ENCODE measurements at regions not wholly inside any gene's neighbourhood (a gene's known extent, or its start where the extent isn't known, plus 50 kb on each side); places are given as distances from the start of the nearest gene placed in this dataset.

DNA sequence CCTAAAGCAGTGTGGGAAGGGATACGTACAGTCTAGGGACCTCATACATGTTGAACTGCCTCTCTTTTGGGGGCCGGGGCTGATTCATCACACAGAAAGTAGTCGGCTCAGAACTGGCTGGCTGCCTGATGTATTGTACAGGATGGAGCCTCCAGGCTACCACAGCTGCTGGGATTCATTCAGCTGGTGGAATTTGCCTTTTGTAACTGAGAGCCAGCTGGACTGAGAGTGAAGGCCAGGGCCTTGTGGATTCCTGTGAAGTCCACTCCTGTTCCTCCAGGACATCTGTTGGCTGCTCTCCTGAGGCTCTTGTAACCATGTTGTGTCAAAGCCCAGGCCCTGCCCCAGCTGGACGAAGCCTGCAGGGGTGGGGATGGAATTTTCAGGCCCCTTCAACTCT is 116.3 kb upstream of the PRICKLE1 start:
- no peak overlapping the region for H3K4me3 ChIP-seq (replicated peaks; ENCODE audit: insufficient read depth, low read length)
- no peak for DNase-seq (ENCODE audit: low read depth in 1 of 2, low spot score in 1 of 2)
- no peaks in the 10 kb centered on the region for H3K27me3 ChIP-seq (ENCODE audit: insufficient read depth, poor library complexity, severe bottlenecking)
- TF ChIP-seq REST (IDR thresholded peaks at IDR 0.05; ENCODE audit: insufficient replicate concordance, low read depth), result no peak
- no peak for TF ChIP-seq SPI1 (IDR thresholded peaks at IDR 0.05; ENCODE audit: borderline replicate concordance, low read depth)
- TF ChIP-seq, protein P1, sequence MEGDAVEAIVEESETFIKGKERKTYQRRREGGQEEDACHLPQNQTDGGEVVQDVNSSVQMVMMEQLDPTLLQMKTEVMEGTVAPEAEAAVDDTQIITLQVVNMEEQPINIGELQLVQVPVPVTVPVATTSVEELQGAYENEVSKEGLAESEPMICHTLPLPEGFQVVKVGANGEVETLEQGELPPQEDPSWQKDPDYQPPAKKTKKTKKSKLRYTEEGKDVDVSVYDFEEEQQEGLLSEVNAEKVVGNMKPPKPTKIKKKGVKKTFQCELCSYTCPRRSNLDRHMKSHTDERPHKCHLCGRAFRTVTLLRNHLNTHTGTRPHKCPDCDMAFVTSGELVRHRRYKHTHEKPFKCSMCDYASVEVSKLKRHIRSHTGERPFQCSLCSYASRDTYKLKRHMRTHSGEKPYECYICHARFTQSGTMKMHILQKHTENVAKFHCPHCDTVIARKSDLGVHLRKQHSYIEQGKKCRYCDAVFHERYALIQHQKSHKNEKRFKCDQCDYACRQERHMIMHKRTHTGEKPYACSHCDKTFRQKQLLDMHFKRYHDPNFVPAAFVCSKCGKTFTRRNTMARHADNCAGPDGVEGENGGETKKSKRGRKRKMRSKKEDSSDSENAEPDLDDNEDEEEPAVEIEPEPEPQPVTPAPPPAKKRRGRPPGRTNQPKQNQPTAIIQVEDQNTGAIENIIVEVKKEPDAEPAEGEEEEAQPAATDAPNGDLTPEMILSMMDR (IDR thresholded peaks at IDR 0.05; ENCODE audit: insufficient read depth, low read length), result no peak
- TF ChIP-seq POLR2AphosphoS5 (IDR thresholded peaks at IDR 0.05; ENCODE audit: low read depth), result no peak
- TF ChIP-seq GABPA (IDR thresholded peaks at IDR 0.05; ENCODE audit: low read depth), result no peak
- H3K27ac ChIP-seq (replicated peaks), result no peak overlapping the region

GRCh38 chr12:42704810-42705401 is 115.4 kb upstream of the PRICKLE1 start:
- no peak overlapping the region for H3K4me3 ChIP-seq (replicated peaks; ENCODE audit: insufficient read depth, low read length)
- DNase-seq (ENCODE audit: low read depth in 1 of 2, low spot score in 1 of 2), result peak in 1 of 2 experiments; percentile 13

DNA sequence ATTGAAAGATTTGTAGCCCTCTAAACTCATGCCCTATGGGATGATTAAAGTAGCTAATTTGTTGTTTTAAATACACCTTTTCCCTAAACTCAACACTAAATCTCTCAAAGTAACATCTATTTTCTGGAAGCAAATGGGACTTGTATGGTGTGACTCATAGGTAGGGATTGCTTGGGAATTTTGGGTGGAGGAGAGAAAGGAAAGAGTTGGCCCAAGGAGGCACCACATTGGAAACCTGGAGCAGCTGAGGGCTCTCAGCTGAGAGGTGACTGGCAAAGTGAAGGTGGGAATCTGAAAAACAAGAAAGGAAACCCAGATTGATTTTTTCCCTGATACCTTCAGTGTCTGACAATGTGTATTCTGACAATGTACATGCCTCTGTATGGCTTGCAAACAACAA is 114.8 kb upstream of the PRICKLE1 start:
- TF ChIP-seq GABPA (IDR thresholded peaks at IDR 0.05; ENCODE audit: low read depth), result no peak
- Histone ChIP-seq H3K27me3 (ENCODE audit: insufficient read depth, poor library complexity, severe bottlenecking) (no peaks in the 10 kb centered on the region), H3K27ac (replicated peaks) (no peak overlapping the region), H3K4me3 (replicated peaks; ENCODE audit: insufficient read depth, low read length) (no peak overlapping the region)
- DNase-seq (ENCODE audit: low read depth in 1 of 2, low spot score in 1 of 2), result no peak

More at GRCh38 chr12:42704810-42705401, 115.4 kb upstream of the PRICKLE1 start:
- no peaks in the 10 kb centered on the region for H3K27me3 ChIP-seq (ENCODE audit: insufficient read depth, poor library complexity, severe bottlenecking)
- TF ChIP-seq POLR2AphosphoS5 (IDR thresholded peaks at IDR 0.05; ENCODE audit: low read depth) (no peak), GABPA (IDR thresholded peaks at IDR 0.05; ENCODE audit: low read depth) (no peak), SPI1 (IDR thresholded peaks at IDR 0.05; ENCODE audit: borderline replicate concordance, low read depth) (no peak)
- TF ChIP-seq, protein P1 (IDR thresholded peaks at IDR 0.05; ENCODE audit: insufficient read depth, low read length), result no peak
- H3K27ac ChIP-seq (replicated peaks), result no peak overlapping the region

GRCh38 chr12:42701084-42701483 is 111.5 kb upstream of the PRICKLE1 start:
- DNase-seq (ENCODE audit: low read depth in 1 of 2, low spot score in 1 of 2), result no peak
- no peak overlapping the region for H3K27ac ChIP-seq (replicated peaks)
- no peaks in the 10 kb centered on the region for H3K27me3 ChIP-seq (ENCODE audit: insufficient read depth, poor library complexity, severe bottlenecking)
- no peak for TF ChIP-seq GABPA (IDR thresholded peaks at IDR 0.05; ENCODE audit: low read depth)
- TF ChIP-seq POLR2AphosphoS5 (IDR thresholded peaks at IDR 0.05; ENCODE audit: low read depth), result no peak
- TF ChIP-seq, protein P1 (IDR thresholded peaks at IDR 0.05; ENCODE audit: insufficient read depth, low read length), result no peak
- no peak for TF ChIP-seq SPI1 (IDR thresholded peaks at IDR 0.05; ENCODE audit: borderline replicate concordance, low read depth)
- no peak for TF ChIP-seq REST (IDR thresholded peaks at IDR 0.05; ENCODE audit: insufficient replicate concordance, low read depth)
- H3K4me3 ChIP-seq (replicated peaks; ENCODE audit: insufficient read depth, low read length), result no peak overlapping the region

Measured in HL-60 (cell line).